Activated naive CD8-positive, alpha-beta T cell treated with anti-CD3 and anti-CD28 coated beads for 36 hours (primary cell): ENCODE measurements at regions not wholly inside any gene's neighbourhood (a gene's known extent, or its start where the extent isn't known, plus 50 kb on each side); places are given as distances from the start of the nearest gene placed in this dataset.
A peak's percentile ranks its signal among the peaks of the same experiment; 100 is the strongest.

Source experiments
- DNase-seq: peaks from one replicate; pipeline ENCODE4 v3.0.0; 2021
- H3K27ac Mint-ChIP-seq: one replicate; pipeline ENCODE4 v1.8.0; 2022; ENCODE audit warnings: mild to moderate bottlenecking, moderate library complexity, mixed read lengths
- H3K27me3 Mint-ChIP-seq: one replicate; pipeline ENCODE4 v1.8.0; 2022; ENCODE audit warnings: mild to moderate bottlenecking, mixed read lengths
- H3K36me3 Mint-ChIP-seq: one replicate; pipeline ENCODE4 v1.8.0; 2021; ENCODE audit warnings: mild to moderate bottlenecking, mixed read lengths
- H3K4me1 Mint-ChIP-seq: one replicate; pipeline ENCODE4 v1.8.0; 2021; ENCODE audit warnings: mixed read lengths
- H3K4me3 Mint-ChIP-seq: one replicate; pipeline ENCODE4 v1.8.0; 2022; ENCODE audit warnings: mild to moderate bottlenecking, moderate library complexity, mixed read lengths
- H3K9me3 Mint-ChIP-seq: one replicate; pipeline ENCODE4 v1.8.0; 2022; ENCODE audit warnings: mixed read lengths

DNA sequence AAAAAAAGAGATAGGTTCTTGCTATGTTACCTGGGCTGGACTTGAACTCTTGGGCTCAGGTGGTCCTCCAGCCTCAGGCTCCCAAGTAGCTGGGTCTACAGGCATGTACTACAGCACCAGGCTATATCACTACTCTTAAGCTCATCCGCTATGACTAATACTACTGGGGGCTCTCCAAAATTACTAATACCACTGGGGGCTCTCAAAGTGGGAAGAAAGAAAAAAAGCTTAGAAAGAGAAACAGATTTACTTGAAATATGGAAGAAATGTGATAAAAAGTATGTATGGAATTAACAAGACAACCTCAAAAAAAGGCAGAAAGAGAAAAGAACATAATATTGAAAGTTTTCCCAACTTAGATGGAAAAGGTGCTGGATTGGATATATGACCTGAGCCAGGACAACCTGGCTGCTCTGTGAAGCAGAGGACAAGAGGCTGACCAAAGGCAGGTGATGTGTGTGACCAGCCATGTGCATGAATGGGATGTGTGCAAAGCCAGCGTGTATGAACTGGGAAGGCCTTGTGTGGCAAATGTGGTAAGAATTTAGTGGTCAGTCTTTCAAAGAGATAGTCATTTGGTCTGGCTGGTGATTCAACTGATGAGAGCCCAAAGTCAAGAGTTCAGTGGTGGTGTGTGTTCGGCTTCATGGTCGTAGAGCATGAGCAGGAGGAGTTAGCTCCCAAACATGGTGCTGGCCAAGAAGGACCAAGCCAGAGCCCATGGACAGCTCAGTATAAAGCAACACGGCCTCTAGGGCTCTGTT, 232.4 kb upstream of the KLF14 start:
- peak overlapping the region; percentile 50 for H3K4me3 Mint-ChIP-seq
- no peak for DNase-seq
- H3K4me1 Mint-ChIP-seq, result peaks cover 72% of the 10 kb centered on the region
- H3K36me3 Mint-ChIP-seq, result peaks cover 40% of the 10 kb centered on the region
- H3K27ac Mint-ChIP-seq, result peak overlapping the region; percentile 93
- H3K27me3 Mint-ChIP-seq, result no peaks in the 10 kb centered on the region
- H3K9me3 Mint-ChIP-seq, result peaks cover 3% of the 10 kb centered on the region

DNA sequence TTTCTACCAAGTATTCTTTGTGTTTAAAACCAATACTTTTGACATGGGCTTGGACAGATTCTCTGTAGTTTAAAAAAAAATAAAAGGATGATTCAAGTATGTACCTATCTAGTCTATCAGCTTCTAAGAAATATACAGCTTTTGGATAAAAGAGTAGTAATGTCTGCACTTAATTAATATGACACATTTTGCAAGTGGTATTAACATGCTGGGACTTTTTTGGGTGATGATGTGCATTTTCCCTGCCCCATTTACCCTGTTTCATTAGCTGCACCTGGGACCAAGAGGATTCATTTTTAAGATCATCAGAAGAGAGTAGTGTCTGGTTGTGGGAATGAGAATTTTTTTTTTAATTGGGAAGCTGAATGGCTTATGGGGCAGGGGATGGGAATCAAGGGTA, 236.2 kb upstream of the KLF14 start:
- H3K4me3 Mint-ChIP-seq, result peak overlapping the region; percentile 54
- peaks cover 76% of the 10 kb centered on the region for H3K4me1 Mint-ChIP-seq
- peak overlapping the region; percentile 93 for H3K27ac Mint-ChIP-seq
- peaks cover 60% of the 10 kb centered on the region for H3K36me3 Mint-ChIP-seq
- H3K9me3 Mint-ChIP-seq, result peaks cover 18% of the 10 kb centered on the region
- peak; percentile 41 for DNase-seq
- H3K27me3 Mint-ChIP-seq, result no peaks in the 10 kb centered on the region

DNA sequence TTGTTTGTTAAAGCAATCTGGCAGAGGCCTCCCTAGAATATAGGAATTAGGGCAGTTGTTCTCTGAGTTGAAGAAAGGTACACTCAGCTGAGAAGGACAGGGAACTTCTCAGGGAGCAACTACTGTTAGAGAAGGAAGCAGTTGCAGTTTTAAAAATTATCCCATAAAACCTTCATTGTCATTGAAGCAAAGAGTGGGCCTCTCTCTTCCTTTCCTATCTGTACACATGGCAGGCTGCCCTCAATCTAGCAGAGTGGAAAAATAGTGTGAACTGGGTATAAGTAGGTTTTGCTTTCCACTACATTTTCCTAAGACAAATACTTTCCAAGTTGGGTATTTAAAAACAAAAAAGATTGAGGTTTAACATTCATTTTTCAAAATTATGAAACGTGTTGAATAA, 236.7 kb upstream of the KLF14 start:
- H3K4me1 Mint-ChIP-seq, result peaks cover 80% of the 10 kb centered on the region
- peak overlapping the region; percentile 54 for H3K4me3 Mint-ChIP-seq
- peaks cover 23% of the 10 kb centered on the region for H3K9me3 Mint-ChIP-seq
- no peaks in the 10 kb centered on the region for H3K27me3 Mint-ChIP-seq
- DNase-seq, result peak; percentile 38
- peak overlapping the region; percentile 93 for H3K27ac Mint-ChIP-seq
- peaks cover 65% of the 10 kb centered on the region for H3K36me3 Mint-ChIP-seq

DNA sequence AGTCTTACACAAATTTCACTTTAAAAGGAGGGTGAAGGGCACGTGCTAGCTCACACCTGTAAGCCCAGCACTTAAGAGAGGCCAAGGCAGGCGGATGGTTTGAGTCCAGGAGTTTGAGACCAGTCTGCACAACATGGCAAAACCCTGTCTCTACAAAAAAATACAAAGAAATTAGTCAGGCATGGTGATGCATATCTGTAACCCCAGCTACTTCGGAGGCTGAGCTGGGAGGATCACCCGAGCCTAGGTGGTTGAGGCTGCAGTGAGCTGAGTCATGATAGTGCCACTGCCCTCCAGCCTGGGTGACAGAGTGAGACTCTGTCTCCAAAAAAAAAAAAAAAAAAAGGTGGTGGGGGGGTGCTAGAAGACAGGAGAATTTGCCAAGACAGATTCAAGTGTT, 237.3 kb upstream of the KLF14 start:
- H3K27me3 Mint-ChIP-seq, result no peaks in the 10 kb centered on the region
- peak; percentile 66 for DNase-seq
- H3K36me3 Mint-ChIP-seq, result peaks cover 64% of the 10 kb centered on the region
- H3K27ac Mint-ChIP-seq, result peak overlapping the region; percentile 93
- peak overlapping the region; percentile 54 for H3K4me3 Mint-ChIP-seq
- H3K9me3 Mint-ChIP-seq, result peaks cover 25% of the 10 kb centered on the region
- peaks cover 77% of the 10 kb centered on the region for H3K4me1 Mint-ChIP-seq

DNA sequence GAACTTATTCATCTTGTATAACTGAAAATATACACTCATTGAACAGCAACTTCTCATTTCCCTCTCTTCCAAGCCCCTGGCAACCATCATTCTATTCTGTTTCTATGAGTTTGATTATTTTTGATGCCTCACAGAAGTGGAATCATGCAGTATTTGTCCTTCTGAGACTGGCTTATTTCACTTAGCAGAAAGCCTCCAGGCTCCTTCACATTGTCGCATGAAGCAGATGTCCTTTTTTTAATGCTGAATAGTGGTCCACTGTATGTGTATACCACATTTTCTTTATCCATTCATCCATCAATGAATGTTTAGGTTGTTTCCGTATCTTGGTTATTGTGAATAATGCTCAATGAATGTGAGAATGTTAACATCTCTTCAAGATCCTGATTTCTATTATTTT, 238.2 kb upstream of the KLF14 start:
- Mint-ChIP-seq H3K27ac (peak overlapping the region; percentile 93), H3K4me1 (peaks cover 73% of the 10 kb centered on the region), H3K9me3 (peaks cover 24% of the 10 kb centered on the region), H3K27me3 (no peaks in the 10 kb centered on the region), H3K4me3 (peak overlapping the region; percentile 46), H3K36me3 (peaks cover 64% of the 10 kb centered on the region)
- DNase-seq, result no peak

DNA sequence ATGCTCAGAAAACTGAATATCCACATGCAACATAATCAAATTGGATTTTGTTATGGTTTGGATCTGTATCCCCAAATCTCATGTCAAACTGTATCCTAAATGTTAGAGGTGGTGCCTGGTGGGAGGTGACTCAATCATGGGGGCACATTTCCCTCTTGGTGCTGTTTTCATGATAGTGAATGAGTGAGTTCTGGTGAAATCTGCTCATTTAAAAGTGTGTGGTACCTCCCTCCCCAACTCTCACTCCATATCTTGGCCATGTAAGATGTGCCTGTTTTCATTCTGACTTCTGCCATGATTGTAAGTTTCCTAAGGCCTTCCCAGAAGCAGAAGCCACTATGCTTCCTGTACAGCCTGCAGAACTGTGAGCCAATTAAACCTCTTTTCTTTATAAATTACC, 239.6 kb upstream of the KLF14 start:
- peaks cover 57% of the 10 kb centered on the region for H3K36me3 Mint-ChIP-seq
- H3K9me3 Mint-ChIP-seq, result peaks cover 24% of the 10 kb centered on the region
- H3K27ac Mint-ChIP-seq, result peak overlapping the region; percentile 87
- H3K27me3 Mint-ChIP-seq, result no peaks in the 10 kb centered on the region
- DNase-seq, result no peak
- no peak overlapping the region for H3K4me3 Mint-ChIP-seq
- H3K4me1 Mint-ChIP-seq, result peaks cover 65% of the 10 kb centered on the region

DNA sequence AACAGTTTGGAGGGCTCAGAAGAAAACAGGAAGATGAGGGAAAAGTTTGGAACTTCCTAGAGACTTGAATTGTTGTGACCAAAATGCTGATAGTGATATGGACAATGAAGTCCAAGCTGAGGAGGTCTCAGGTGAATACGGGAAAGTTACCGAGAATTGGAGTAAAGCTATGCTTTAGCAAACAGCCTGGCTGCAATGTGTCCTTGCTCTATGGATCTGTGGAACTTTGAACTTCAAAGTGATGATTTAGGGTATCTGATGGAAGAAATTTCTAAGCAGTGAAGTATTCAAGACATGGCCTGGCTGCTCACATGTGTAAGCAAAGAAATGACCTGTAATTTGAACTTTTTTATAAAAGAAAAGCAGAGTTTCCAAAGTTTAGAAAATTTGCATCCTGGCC, 240.2 kb upstream of the KLF14 start:
- peaks cover 57% of the 10 kb centered on the region for H3K36me3 Mint-ChIP-seq
- H3K27me3 Mint-ChIP-seq, result no peaks in the 10 kb centered on the region
- H3K4me1 Mint-ChIP-seq, result peaks cover 64% of the 10 kb centered on the region

DNA sequence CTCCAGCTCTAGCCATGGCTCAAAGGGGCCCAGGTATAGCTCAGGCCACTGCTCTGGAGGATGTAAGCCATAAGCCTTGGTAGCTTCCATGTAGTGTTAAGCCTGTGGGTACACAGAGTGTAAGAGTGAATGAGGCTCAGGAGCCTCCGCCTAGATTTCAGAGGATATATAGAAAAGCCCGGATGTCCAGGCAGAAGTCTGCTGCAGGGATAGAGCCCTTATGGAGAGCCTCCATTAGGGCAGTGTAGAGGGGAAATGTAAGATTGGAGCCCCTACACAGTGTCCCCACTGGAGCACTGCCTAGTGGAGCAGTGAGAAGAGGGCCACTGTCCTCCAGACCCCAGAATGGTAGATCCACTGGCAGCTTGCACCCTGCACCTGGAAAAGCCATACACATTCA, 240.8 kb upstream of the KLF14 start:
- Mint-ChIP-seq H3K27me3 (no peaks in the 10 kb centered on the region), H3K4me1 (peaks cover 66% of the 10 kb centered on the region), H3K9me3 (peaks cover 24% of the 10 kb centered on the region), H3K27ac (peak overlapping the region; percentile 87), H3K4me3 (no peak overlapping the region), H3K36me3 (peaks cover 63% of the 10 kb centered on the region)
- no peak for DNase-seq

More for the DNA sequence above, 240.2 kb upstream of the KLF14 start:
- H3K27ac Mint-ChIP-seq, result peak overlapping the region; percentile 87
- H3K9me3 Mint-ChIP-seq, result peaks cover 24% of the 10 kb centered on the region
- peak overlapping the region; percentile 14 for H3K4me3 Mint-ChIP-seq
- no peak for DNase-seq

DNA sequence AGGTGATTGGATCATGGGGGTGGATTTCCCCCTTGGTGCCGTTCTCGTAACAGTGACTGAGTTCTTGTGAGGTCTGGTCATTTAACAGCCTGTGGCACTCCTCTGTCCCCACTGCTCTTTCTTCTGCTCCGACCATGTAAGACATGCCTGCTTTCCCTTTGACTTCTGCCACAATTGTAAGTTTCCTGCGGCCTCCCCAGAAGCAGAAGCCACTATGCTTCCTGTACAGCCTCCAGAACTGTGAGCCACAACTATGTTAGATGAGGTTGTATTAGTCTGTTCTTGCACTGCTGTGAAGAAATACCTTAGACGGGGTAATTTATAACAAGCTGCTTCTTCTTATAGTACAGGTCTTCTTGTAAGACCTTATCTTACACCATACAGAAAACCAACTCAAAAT, 241.7 kb upstream of the KLF14 start:
- no peak for DNase-seq
- Mint-ChIP-seq H3K27me3 (no peaks in the 10 kb centered on the region), H3K9me3 (peaks cover 24% of the 10 kb centered on the region), H3K4me3 (peak overlapping the region; percentile 29), H3K27ac (peak overlapping the region; percentile 87), H3K36me3 (peaks cover 66% of the 10 kb centered on the region), H3K4me1 (peaks cover 63% of the 10 kb centered on the region)

DNA sequence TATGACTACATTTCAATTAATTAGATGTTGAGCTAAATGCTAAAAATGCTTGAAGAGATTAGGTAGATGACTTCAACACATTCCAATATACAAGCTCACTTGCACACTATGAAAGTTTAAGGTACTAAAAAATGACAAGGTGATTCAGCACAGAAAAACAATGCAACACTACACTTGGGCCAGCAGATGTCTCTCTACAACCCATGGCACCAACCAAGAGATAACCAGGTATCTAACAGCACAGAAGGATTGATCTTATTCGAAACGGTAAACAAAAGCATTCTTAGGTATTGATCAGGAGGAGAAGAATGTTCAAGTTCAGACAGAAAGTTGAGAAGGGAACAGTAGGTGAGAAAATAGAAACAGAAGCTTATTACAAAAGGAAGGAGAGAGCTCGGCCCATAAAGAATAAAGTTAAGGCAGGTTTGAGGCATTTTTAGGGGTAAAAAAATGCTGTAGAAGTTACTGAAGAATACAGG, 248.2 kb upstream of the KLF14 start:
- Mint-ChIP-seq H3K4me3 (no peak overlapping the region), H3K27ac (no peak overlapping the region), H3K36me3 (peaks cover 28% of the 10 kb centered on the region), H3K4me1 (peaks cover 54% of the 10 kb centered on the region), H3K27me3 (no peaks in the 10 kb centered on the region), H3K9me3 (no peaks in the 10 kb centered on the region)
- DNase-seq, result no peak

DNA sequence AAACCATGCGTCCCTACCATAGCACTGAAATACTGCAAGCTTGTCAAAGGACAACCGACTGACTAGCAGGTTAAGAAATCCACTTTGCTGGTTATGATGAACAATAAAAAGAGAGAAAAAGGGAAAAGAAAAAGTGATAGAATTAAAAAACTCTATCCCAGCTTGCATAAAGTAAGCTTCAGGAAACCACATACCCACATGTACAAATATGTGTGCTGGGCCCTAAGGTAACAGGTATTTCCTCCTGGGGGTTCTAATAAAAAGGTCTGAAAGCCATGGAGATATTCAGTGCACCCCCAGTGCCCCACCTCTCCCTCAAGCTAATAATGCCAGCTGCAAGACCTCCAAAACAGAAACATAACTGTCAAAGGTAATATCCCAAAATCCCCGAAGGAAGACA, 248.6 kb upstream of the KLF14 start:
- H3K4me1 Mint-ChIP-seq, result peaks cover 56% of the 10 kb centered on the region
- no peak overlapping the region for H3K27ac Mint-ChIP-seq
- H3K9me3 Mint-ChIP-seq, result no peaks in the 10 kb centered on the region
- DNase-seq, result no peak
- H3K36me3 Mint-ChIP-seq, result peaks cover 27% of the 10 kb centered on the region
- H3K4me3 Mint-ChIP-seq, result no peak overlapping the region
- H3K27me3 Mint-ChIP-seq, result no peaks in the 10 kb centered on the region

DNA sequence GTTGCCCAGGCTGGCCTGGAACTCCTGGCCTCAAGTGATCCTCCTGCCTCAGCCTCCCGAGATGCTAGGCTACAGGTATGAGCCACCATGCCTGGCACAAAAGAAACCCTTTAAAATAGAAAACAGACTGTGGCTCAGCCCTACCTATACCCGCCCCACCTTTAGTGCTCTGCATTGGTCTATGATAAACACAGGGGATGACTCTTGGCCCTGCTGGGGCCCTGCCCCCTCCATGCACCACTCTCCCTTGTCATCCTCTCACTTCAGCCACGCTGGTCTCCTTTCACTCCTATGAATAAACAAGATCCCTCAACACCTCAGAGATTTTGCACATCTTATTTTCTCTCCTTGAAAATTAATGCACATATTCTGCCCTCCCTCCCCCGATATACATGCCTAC, 251.4 kb upstream of the KLF14 start:
- Mint-ChIP-seq H3K27me3 (no peaks in the 10 kb centered on the region), H3K36me3 (peaks cover 15% of the 10 kb centered on the region), H3K4me3 (peak overlapping the region; percentile 5), H3K9me3 (no peaks in the 10 kb centered on the region), H3K4me1 (peaks cover 58% of the 10 kb centered on the region), H3K27ac (peak overlapping the region; percentile 83)
- DNase-seq, result no peak

DNA sequence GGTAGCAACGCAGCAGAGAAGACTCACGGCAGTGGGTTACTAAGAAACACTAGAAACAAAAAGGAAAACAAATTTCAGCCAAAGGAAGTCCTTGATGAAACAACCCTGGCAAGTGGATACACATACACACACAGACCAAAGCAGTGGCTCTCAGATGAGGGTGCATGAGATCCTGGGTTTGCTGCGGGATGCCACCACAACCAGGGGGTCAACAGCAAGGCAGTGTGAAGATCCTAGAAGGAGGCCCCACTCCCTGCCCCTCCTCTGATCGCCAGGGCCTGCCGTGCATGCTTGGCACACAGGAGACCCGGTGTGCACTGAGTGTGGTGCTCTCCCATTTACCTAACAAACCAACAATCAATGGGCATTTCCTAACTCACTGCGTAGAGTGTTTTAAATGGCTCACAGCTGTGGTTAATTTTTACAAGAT, 252.3 kb upstream of the KLF14 start:
- H3K27ac Mint-ChIP-seq, result peak overlapping the region; percentile 83
- no peak overlapping the region for H3K4me3 Mint-ChIP-seq
- peaks cover 18% of the 10 kb centered on the region for H3K36me3 Mint-ChIP-seq
- DNase-seq, result no peak
- H3K27me3 Mint-ChIP-seq, result no peaks in the 10 kb centered on the region
- no peaks in the 10 kb centered on the region for H3K9me3 Mint-ChIP-seq
- H3K4me1 Mint-ChIP-seq, result peaks cover 66% of the 10 kb centered on the region

DNA sequence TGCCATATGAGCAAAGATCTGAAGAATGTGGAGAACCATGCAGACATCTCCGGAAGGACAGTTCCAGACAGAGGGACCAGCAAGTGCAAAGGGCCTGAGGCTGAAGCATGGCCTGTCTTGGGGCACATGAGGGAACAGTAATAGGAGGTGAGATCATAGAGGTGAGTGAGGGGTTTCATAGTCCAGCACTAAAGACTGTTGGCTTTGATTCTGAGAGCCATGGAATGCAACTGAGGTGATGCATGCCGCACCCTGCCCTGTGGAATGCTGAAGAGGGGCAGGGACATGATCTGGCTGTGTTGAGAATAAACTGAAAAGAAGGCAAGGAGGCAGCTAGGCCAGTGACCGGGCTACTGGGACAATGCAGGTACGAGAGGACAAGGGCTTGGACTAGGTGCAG, 253.1 kb upstream of the KLF14 start:
- H3K4me3 Mint-ChIP-seq, result no peak overlapping the region

DNA sequence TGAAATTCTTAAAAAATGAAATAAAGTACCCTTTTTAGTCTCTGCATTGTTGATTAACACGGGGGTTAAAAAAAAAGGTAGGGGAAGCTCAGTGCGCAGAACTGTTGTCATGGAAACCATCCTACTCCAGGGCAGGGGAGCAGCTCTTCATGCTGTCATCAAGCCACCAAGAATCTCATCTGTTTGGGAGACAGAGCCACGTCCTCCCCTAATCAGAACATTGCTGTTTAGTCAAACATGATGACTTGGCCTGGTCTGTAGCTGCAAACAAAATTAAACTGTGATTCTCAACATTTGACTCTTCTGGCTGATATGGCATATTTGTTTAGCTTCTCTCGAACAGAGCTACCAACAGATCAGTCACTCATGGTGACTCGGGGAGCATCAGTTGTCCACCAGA, 254.4 kb upstream of the KLF14 start:
- H3K27ac Mint-ChIP-seq, result peak overlapping the region; percentile 42
- no peaks in the 10 kb centered on the region for H3K27me3 Mint-ChIP-seq
- H3K36me3 Mint-ChIP-seq, result peaks cover 26% of the 10 kb centered on the region
- H3K4me1 Mint-ChIP-seq, result peaks cover 76% of the 10 kb centered on the region
- H3K4me3 Mint-ChIP-seq, result no peak overlapping the region
- no peaks in the 10 kb centered on the region for H3K9me3 Mint-ChIP-seq
- DNase-seq, result no peak

More for the DNA sequence above, 253.1 kb upstream of the KLF14 start:
- no peaks in the 10 kb centered on the region for H3K27me3 Mint-ChIP-seq
- H3K36me3 Mint-ChIP-seq, result peaks cover 23% of the 10 kb centered on the region
- peaks cover 74% of the 10 kb centered on the region for H3K4me1 Mint-ChIP-seq
- H3K27ac Mint-ChIP-seq, result peak overlapping the region; percentile 65
- no peaks in the 10 kb centered on the region for H3K9me3 Mint-ChIP-seq
- no peak for DNase-seq
